Liver (tissue), 3 donors: ENCODE measurements at regions not wholly inside any gene's neighbourhood (a gene's known extent, or its start where the extent isn't known, plus 50 kb on each side); places are given as distances from the start of the nearest gene placed in this dataset.

Experiments used
- EGR1 ChIP-seq, 2 donors: IDR thresholded peaks; 2 replicates each; pipeline ENCODE4 v1.6.1; 2016 to 2018; ENCODE audit warnings: antibody characterized with exemption in 2 of 2, low read depth in 2 of 2
- GABPA ChIP-seq, 2 donors: IDR thresholded peaks in 1 of 2; conservative IDR thresholded peaks in 1 of 2; 2 replicates each; pipeline ENCODE4 v1.6.1; 2016; ENCODE audit warnings: antibody characterized with exemption in 2 of 2, mild to moderate bottlenecking in 1 of 2, moderate library complexity in 1 of 2
- HNF4A ChIP-seq, 2 donors: conservative IDR thresholded peaks; 2 replicates each; pipeline ENCODE4 v1.6.1; 2016; ENCODE audit warnings: antibody characterized with exemption in 2 of 2, mild to moderate bottlenecking in 2 of 2
- JUND ChIP-seq, 2 donors: IDR thresholded peaks; 2 replicates each; pipeline ENCODE4 v1.6.1; 2016; ENCODE audit warnings: antibody characterized with exemption in 2 of 2
- MAX ChIP-seq: IDR thresholded peaks from 2 replicates; pipeline ENCODE4 v1.6.1; 2016; ENCODE audit warnings: antibody characterized with exemption
- RAD21 ChIP-seq, 2 donors: IDR thresholded peaks; 2 replicates each; pipeline ENCODE4 v1.6.1; 2016; ENCODE audit warnings: antibody characterized with exemption in 2 of 2, mild to moderate bottlenecking in 2 of 2
- TAF1 ChIP-seq: conservative IDR thresholded peaks from 2 replicates; pipeline ENCODE4 v1.6.1; 2016; ENCODE audit warnings: antibody characterized with exemption, mild to moderate bottlenecking
- TF ChIP-seq, protein P1 (sequence below): IDR thresholded peaks from 2 replicates; pipeline ENCODE4 v1.6.1; 2016; ENCODE audit warnings: antibody characterized with exemption
- TF ChIP-seq, protein P2 (sequence below): fragments of 150-350 bp; IDR thresholded peaks from 2 replicates; pipeline ENCODE4 v1.5.1; 2017; ENCODE audit warnings: improper control_type of control experiment, low read depth, low read length; ENCODE audit not compliant: missing input control
- TF ChIP-seq, protein P3 (sequence below): IDR thresholded peaks from 2 replicates; pipeline ENCODE4 v1.6.1; 2016; ENCODE audit warnings: antibody characterized with exemption, mild to moderate bottlenecking
- TF ChIP-seq, protein P4 (sequence below): IDR thresholded peaks from 2 replicates; pipeline ENCODE4 v1.6.1; 2016; ENCODE audit warnings: antibody characterized with exemption
- donor health status: healthy.
- donor health status: healthy.

- TF ChIP-seq, protein P1, sequence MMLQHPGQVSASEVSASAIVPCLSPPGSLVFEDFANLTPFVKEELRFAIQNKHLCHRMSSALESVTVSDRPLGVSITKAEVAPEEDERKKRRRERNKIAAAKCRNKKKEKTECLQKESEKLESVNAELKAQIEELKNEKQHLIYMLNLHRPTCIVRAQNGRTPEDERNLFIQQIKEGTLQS: no peak
- TF ChIP-seq JUND (IDR thresholded peaks at IDR 0.05) (no peak), MAX (no peak), RAD21 (IDR thresholded peaks at IDR 0.05) (no peak), HNF4A (conservative IDR thresholded peaks at IDR 0.05) (no peak), GABPA (IDR thresholded peaks at IDR 0.05 in 1 of 2, conservative IDR thresholded peaks at IDR 0.05 in 1 of 2) (no peak), EGR1 (IDR thresholded peaks at IDR 0.05; ENCODE audit: low read depth in 2 of 2) (no peak), TAF1 (no peak)
- TF ChIP-seq, protein P2, sequence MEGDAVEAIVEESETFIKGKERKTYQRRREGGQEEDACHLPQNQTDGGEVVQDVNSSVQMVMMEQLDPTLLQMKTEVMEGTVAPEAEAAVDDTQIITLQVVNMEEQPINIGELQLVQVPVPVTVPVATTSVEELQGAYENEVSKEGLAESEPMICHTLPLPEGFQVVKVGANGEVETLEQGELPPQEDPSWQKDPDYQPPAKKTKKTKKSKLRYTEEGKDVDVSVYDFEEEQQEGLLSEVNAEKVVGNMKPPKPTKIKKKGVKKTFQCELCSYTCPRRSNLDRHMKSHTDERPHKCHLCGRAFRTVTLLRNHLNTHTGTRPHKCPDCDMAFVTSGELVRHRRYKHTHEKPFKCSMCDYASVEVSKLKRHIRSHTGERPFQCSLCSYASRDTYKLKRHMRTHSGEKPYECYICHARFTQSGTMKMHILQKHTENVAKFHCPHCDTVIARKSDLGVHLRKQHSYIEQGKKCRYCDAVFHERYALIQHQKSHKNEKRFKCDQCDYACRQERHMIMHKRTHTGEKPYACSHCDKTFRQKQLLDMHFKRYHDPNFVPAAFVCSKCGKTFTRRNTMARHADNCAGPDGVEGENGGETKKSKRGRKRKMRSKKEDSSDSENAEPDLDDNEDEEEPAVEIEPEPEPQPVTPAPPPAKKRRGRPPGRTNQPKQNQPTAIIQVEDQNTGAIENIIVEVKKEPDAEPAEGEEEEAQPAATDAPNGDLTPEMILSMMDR: no peak
- TF ChIP-seq, protein P3, sequence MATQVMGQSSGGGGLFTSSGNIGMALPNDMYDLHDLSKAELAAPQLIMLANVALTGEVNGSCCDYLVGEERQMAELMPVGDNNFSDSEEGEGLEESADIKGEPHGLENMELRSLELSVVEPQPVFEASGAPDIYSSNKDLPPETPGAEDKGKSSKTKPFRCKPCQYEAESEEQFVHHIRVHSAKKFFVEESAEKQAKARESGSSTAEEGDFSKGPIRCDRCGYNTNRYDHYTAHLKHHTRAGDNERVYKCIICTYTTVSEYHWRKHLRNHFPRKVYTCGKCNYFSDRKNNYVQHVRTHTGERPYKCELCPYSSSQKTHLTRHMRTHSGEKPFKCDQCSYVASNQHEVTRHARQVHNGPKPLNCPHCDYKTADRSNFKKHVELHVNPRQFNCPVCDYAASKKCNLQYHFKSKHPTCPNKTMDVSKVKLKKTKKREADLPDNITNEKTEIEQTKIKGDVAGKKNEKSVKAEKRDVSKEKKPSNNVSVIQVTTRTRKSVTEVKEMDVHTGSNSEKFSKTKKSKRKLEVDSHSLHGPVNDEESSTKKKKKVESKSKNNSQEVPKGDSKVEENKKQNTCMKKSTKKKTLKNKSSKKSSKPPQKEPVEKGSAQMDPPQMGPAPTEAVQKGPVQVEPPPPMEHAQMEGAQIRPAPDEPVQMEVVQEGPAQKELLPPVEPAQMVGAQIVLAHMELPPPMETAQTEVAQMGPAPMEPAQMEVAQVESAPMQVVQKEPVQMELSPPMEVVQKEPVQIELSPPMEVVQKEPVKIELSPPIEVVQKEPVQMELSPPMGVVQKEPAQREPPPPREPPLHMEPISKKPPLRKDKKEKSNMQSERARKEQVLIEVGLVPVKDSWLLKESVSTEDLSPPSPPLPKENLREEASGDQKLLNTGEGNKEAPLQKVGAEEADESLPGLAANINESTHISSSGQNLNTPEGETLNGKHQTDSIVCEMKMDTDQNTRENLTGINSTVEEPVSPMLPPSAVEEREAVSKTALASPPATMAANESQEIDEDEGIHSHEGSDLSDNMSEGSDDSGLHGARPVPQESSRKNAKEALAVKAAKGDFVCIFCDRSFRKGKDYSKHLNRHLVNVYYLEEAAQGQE: no peak
- TF ChIP-seq, protein P4, sequence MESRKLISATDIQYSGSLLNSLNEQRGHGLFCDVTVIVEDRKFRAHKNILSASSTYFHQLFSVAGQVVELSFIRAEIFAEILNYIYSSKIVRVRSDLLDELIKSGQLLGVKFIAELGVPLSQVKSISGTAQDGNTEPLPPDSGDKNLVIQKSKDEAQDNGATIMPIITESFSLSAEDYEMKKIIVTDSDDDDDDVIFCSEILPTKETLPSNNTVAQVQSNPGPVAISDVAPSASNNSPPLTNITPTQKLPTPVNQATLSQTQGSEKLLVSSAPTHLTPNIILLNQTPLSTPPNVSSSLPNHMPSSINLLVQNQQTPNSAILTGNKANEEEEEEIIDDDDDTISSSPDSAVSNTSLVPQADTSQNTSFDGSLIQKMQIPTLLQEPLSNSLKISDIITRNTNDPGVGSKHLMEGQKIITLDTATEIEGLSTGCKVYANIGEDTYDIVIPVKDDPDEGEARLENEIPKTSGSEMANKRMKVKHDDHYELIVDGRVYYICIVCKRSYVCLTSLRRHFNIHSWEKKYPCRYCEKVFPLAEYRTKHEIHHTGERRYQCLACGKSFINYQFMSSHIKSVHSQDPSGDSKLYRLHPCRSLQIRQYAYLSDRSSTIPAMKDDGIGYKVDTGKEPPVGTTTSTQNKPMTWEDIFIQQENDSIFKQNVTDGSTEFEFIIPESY: no peak
Observed at GRCh38 chr2:149994057-149994728, 406.6 kb upstream of the MMADHC start.
